Trophoblast cell (in vitro differentiated cells and primary cell): ENCODE measurements at regions not wholly inside any gene's neighbourhood (a gene's known extent, or its start where the extent isn't known, plus 50 kb on each side); places are given as distances from the start of the nearest gene placed in this dataset.

ENCODE experiments used
- DNase-seq, 2 donors: peaks; one replicate each; pipeline ENCODE4 v3.0.0-alpha.2; 2016
- H2AFZ ChIP-seq: 2 replicates; pipeline ENCODE4 v1.6.1; 2013; ENCODE audit warnings: low read length, moderate library complexity, mild to moderate bottlenecking; ENCODE audit not compliant: insufficient read depth, poor library complexity
- H2AK5ac ChIP-seq: 2 replicates; pipeline ENCODE4 v1.6.1; 2013; ENCODE audit warnings: mild to moderate bottlenecking, low read length
- H2BK120ac ChIP-seq: 2 replicates; pipeline ENCODE4 v1.6.1; 2013; ENCODE audit warnings: low read length, mild to moderate bottlenecking, moderate library complexity; ENCODE audit not compliant: insufficient read depth, poor library complexity
- H2BK12ac ChIP-seq: 2 replicates; pipeline ENCODE4 v1.6.1; 2013; ENCODE audit warnings: mild to moderate bottlenecking, low read length, moderate library complexity
- H2BK5ac ChIP-seq: 2 replicates; pipeline ENCODE4 v1.6.1; 2013; ENCODE audit warnings: low read length, low read depth, moderate library complexity, mild to moderate bottlenecking; ENCODE audit not compliant: poor library complexity
- H3K14ac ChIP-seq: 2 replicates; pipeline ENCODE4 v1.6.1; 2013; ENCODE audit warnings: mild to moderate bottlenecking, low read length
- H3K18ac ChIP-seq: 2 replicates; pipeline ENCODE4 v1.6.1; 2013; ENCODE audit warnings: mild to moderate bottlenecking, low read length
- H3K23ac ChIP-seq: 2 replicates; pipeline ENCODE4 v1.6.1; 2013; ENCODE audit warnings: low read length
- H3K27ac ChIP-seq: 2 replicates; pipeline ENCODE4 v1.5.1; 2013; ENCODE audit warnings: low read depth, mild to moderate bottlenecking, inconsistent platforms, low read length, moderate library complexity
- H3K27me3 ChIP-seq: 2 replicates; pipeline ENCODE4 v1.6.1; 2013; ENCODE audit warnings: inconsistent platforms, mild to moderate bottlenecking, low read length, moderate library complexity; ENCODE audit not compliant: insufficient read depth
- H3K36me3 ChIP-seq, 2 experiments: 1 replicate in 1 of 2; 2 replicates in 1 of 2; pipeline ENCODE4 v1.6.1; 2013; ENCODE audit warnings: low read length in 2 of 2, mild to moderate bottlenecking in 2 of 2, moderate library complexity in 1 of 2; ENCODE audit not compliant: insufficient read depth in 2 of 2, control insufficient read depth in 1 of 2
- H3K4ac ChIP-seq: 2 replicates; pipeline ENCODE4 v1.6.1; 2013; ENCODE audit warnings: low read depth, mild to moderate bottlenecking, low read length, moderate library complexity
- H3K4me1 ChIP-seq, 2 experiments: 1 replicate in 1 of 2; 2 replicates in 1 of 2; pipeline ENCODE4 v1.6.1; 2013; ENCODE audit warnings: low read length in 2 of 2, mild to moderate bottlenecking in 2 of 2, moderate library complexity in 1 of 2; ENCODE audit not compliant: insufficient read depth in 2 of 2, control insufficient read depth in 1 of 2
- H3K4me2 ChIP-seq: 2 replicates; pipeline ENCODE4 v1.6.1; 2013; ENCODE audit warnings: inconsistent platforms, mild to moderate bottlenecking, low read length, moderate library complexity
- H3K4me3 ChIP-seq: 2 replicates; pipeline ENCODE4 v1.5.1; 2013; ENCODE audit warnings: mild to moderate bottlenecking, low read depth, low read length, inconsistent platforms
- H3K79me1 ChIP-seq: one replicate; pipeline ENCODE4 v1.6.1; 2013; ENCODE audit warnings: low read length
- H3K79me2 ChIP-seq: 2 replicates; pipeline ENCODE4 v1.6.1; 2013; ENCODE audit warnings: low read length, mild to moderate bottlenecking; ENCODE audit not compliant: control insufficient read depth, insufficient read depth, poor library complexity
- H3K9ac ChIP-seq: 2 replicates; pipeline ENCODE4 v1.6.1; 2013; ENCODE audit warnings: mild to moderate bottlenecking, low read length
- H3K9me3 ChIP-seq: 2 replicates; pipeline ENCODE4 v1.6.1; 2013; ENCODE audit warnings: low read depth, mild to moderate bottlenecking, control low read depth, inconsistent platforms, low read length; ENCODE audit not compliant: insufficient read depth
- H4K12ac ChIP-seq: 2 replicates; pipeline ENCODE4 v1.6.1; 2013; ENCODE audit warnings: low read depth, mild to moderate bottlenecking, low read length, moderate library complexity
- H4K8ac ChIP-seq: 2 replicates; pipeline ENCODE4 v1.6.1; 2013; ENCODE audit warnings: low read depth, mild to moderate bottlenecking, low read length, moderate library complexity
- H4K91ac ChIP-seq: one replicate; pipeline ENCODE4 v1.6.1; 2013; ENCODE audit warnings: low read depth, mild to moderate bottlenecking, low read length, moderate library complexity
- WGBS: extraction: QIAGEN DNeasy Blood & Tissue Kit; methylation state at CpG from one replicate; pipeline ENCODE4 v1.1.7; 2013; ENCODE audit warnings: missing lambda C conversion rate; ENCODE audit not compliant: insufficient read length, insufficient coverage; ENCODE audit errors: extremely low coverage; 5-methylcytosine and 5-hydroxymethylcytosine counted together

DNA sequence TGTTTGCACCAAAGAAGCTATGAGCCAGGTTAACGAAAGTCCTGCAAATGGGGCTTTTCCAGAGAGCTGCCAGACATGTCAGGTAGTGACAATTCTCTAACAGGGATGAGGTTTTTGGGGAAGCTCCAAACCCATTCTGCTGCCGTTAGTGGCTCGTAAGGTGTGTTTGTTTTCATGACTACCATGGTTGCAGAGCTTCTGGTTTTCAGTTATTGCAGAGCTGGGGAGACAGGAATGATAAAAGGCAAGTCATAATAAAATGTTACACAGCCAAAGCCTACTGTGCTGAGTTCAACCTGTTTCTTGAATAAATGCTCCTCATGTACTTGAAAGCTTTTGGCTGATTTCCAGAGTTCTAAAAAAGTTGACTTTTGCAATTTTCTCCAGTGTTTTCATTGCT, 209.2 kb upstream of the STK17B start:
- Histone ChIP-seq H3K79me1 (no peaks in the 10 kb centered on the region), H4K91ac (no peak overlapping the region), H4K8ac (no peak overlapping the region), H3K14ac (no peak overlapping the region), H4K12ac (no peak overlapping the region), H3K4me3 (no peak overlapping the region), H3K9me3 (no peaks in the 10 kb centered on the region), H2AFZ (no peak overlapping the region), H3K27me3 (no peaks in the 10 kb centered on the region), H3K23ac (no peak overlapping the region), H3K27ac (no peak overlapping the region), H3K36me3 (no peaks in the 10 kb centered on the region), H3K18ac (no peak overlapping the region), H3K79me2 (no peaks in the 10 kb centered on the region), H3K9ac (no peak overlapping the region), H2BK12ac (no peak overlapping the region), H2AK5ac (no peak overlapping the region), H3K4me2 (no peak overlapping the region), H3K4ac (no peak overlapping the region), H2BK120ac (no peak overlapping the region), H2BK5ac (no peak overlapping the region), H3K4me1 (no peaks in the 10 kb centered on the region)
- no CpG with 5 or more reads among the region's 3 CpGs for WGBS
- DNase-seq, result no peak

DNA sequence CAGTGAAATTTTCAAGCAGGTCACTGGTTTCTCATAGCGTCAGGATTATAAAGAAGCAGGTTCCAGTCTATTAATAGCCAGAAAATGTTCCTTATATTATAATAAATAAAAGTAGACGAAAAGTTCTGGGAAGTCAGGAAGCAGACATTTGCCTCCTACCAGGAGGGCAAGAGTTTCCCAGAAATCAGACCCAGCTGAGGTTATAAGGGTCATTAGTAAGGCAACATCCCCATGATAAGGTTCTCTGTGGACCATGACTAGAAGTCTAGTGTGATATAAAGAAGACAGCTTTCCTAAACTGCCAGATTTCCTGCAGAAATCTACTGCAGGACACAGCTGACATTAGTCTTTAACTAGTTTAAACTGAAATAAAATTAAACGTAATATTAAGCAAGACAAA, 210.1 kb upstream of the STK17B start:
- WGBS, result no CpG with 5 or more reads among the region's 3 CpGs
- H2AK5ac ChIP-seq, result no peak overlapping the region
- DNase-seq, result no peak

DNA sequence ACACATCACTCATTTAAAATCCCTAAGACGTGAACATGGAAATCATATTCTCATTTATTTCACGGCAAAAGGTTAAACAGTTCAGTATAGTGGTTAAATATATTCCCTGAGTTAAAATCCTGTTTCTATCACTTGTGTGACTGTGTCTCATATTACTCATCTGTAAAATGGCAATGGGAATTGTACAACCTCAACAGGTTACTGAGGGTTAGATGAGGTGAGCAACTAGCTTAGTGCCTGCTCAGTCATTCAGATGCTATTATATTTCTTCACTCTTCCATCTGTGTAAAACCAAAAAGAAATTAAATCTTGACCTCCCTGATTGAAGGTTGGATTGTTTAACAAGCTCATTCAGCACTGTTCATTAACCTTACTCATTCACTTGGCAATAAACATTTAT, 212.4 kb upstream of the STK17B start:
- Histone ChIP-seq H2BK5ac (no peak overlapping the region), H3K4me1 (no peaks in the 10 kb centered on the region), H3K79me1 (no peaks in the 10 kb centered on the region), H3K23ac (no peak overlapping the region), H3K79me2 (no peaks in the 10 kb centered on the region), H3K9ac (no peak overlapping the region), H3K27ac (no peak overlapping the region), H3K9me3 (no peaks in the 10 kb centered on the region), H3K4me3 (no peak overlapping the region), H2AFZ (no peak overlapping the region), H2BK120ac (no peak overlapping the region), H3K14ac (no peak overlapping the region), H3K4me2 (no peak overlapping the region), H2AK5ac (no peak overlapping the region), H2BK12ac (no peak overlapping the region), H3K4ac (no peak overlapping the region), H4K8ac (no peak overlapping the region), H3K36me3 (no peaks in the 10 kb centered on the region), H3K18ac (no peak overlapping the region), H3K27me3 (no peaks in the 10 kb centered on the region), H4K91ac (no peak overlapping the region), H4K12ac (no peak overlapping the region)
- WGBS, result no CpG with 5 or more reads among the region's 2 CpGs
- no peak for DNase-seq

More for the DNA sequence above, 210.1 kb upstream of the STK17B start:
- Histone ChIP-seq H3K14ac (no peak overlapping the region), H3K79me1 (no peaks in the 10 kb centered on the region), H2BK120ac (no peak overlapping the region), H3K23ac (no peak overlapping the region), H4K91ac (no peak overlapping the region), H3K4me3 (no peak overlapping the region), H4K8ac (no peak overlapping the region), H3K4ac (no peak overlapping the region), H2BK5ac (no peak overlapping the region), H3K27ac (no peak overlapping the region), H3K9me3 (no peaks in the 10 kb centered on the region), H3K36me3 (no peaks in the 10 kb centered on the region), H3K79me2 (no peaks in the 10 kb centered on the region), H3K9ac (no peak overlapping the region), H3K4me1 (no peaks in the 10 kb centered on the region), H3K18ac (no peak overlapping the region), H3K27me3 (no peaks in the 10 kb centered on the region), H3K4me2 (no peak overlapping the region), H2AFZ (no peak overlapping the region), H2BK12ac (no peak overlapping the region), H4K12ac (no peak overlapping the region)

DNA sequence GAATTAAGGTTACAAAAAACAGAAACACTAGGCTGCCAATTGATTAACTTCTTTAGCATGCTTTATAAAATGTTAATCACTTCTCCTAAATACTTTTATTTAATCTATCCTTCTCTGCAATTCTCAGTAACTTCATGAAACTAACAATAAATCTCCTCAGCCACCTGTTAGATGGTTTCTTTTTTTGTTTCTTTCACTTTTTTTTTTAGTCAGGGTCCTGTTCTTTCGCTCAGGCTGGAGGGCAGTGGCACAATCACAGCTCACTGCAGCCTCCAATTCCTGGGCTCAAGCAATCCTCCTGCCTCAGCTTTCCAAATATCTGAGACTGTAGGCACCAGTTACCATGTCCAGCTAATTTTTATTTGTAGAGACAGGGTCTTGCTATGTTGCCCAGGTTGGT, 213.4 kb upstream of the STK17B start:
- Histone ChIP-seq H3K79me2 (no peaks in the 10 kb centered on the region), H3K18ac (no peak overlapping the region), H3K9me3 (no peaks in the 10 kb centered on the region), H3K79me1 (no peaks in the 10 kb centered on the region), H3K27me3 (no peaks in the 10 kb centered on the region), H3K4me1 (no peaks in the 10 kb centered on the region), H2AK5ac (no peak overlapping the region), H3K9ac (no peak overlapping the region), H2BK12ac (no peak overlapping the region), H2AFZ (no peak overlapping the region), H4K8ac (no peak overlapping the region), H3K23ac (no peak overlapping the region), H3K4me3 (no peak overlapping the region), H4K12ac (no peak overlapping the region), H3K4ac (no peak overlapping the region), H4K91ac (no peak overlapping the region), H3K36me3 (no peaks in the 10 kb centered on the region), H2BK5ac (no peak overlapping the region), H3K4me2 (no peak overlapping the region), H3K27ac (no peak overlapping the region), H2BK120ac (no peak overlapping the region), H3K14ac (no peak overlapping the region)
- WGBS, result no CpG with 5 or more reads among the region's 1 CpG
- no peak for DNase-seq
